Gastrocnemius medialis (tissue), 4 donors: ENCODE measurements at regions not wholly inside any gene's neighbourhood (a gene's known extent, or its start where the extent isn't known, plus 50 kb on each side); places are given as distances from the start of the nearest gene placed in this dataset.
"Not testable (repeated sequence)": the region's sequence is repeated elsewhere in the genome, so short reads cannot be mapped to it uniquely, and the experiment has no call there.

ENCODE experiments used
- ATAC-seq, 2 donors: fragments of 150-250 bp; one replicate each; pipeline ENCODE4 v1.9.1; 2016
- DNase-seq, 2 donors: peaks; one replicate each; pipeline ENCODE4 v3.0.0-alpha.2; 2019
- H3K27ac ChIP-seq, 4 donors: fragments of 200-600 bp; sonication (generic); 1 replicate in 1 of 4; 2 replicates in 3 of 4; pipeline ENCODE4 v1.5.1; 2016 to 2018; ENCODE audit warnings: mild to moderate bottlenecking in 2 of 4, moderate library complexity in 1 of 4
- H3K27me3 ChIP-seq, 3 donors: fragments of 200-600 bp; sonication (generic) in 2 of 3; 1 replicate in 1 of 3; 2 replicates in 2 of 3; pipeline versions ENCODE4 v1.5.1 to v1.6.0; 2016 to 2019; ENCODE audit warnings: mild to moderate bottlenecking in 1 of 3, moderate library complexity in 1 of 3
- H3K36me3 ChIP-seq, 2 donors: fragments of 200-600 bp; sonication (generic) in 1 of 2; one replicate each; pipeline ENCODE4 v1.5.1; 2017 to 2018
- H3K4me1 ChIP-seq, 2 donors: fragments of 200-600 bp; sonication (generic) in 1 of 2; one replicate each; pipeline ENCODE4 v1.5.1; 2016 to 2017; ENCODE audit warnings: mild to moderate bottlenecking in 2 of 2
- H3K4me3 ChIP-seq, 4 donors: fragments of 200-600 bp; sonication (generic) in 3 of 4; 1 replicate in 1 of 4; 2 replicates in 3 of 4; pipeline ENCODE4 v1.5.1; 2016 to 2019; ENCODE audit warnings: mild to moderate bottlenecking in 2 of 4
- H3K9me3 ChIP-seq, 3 donors: fragments of 200-600 bp; sonication (generic) in 2 of 3; 1 replicate in 1 of 3; 2 replicates in 2 of 3; pipeline ENCODE4 v1.5.1; 2016 to 2019
- POLR2A ChIP-seq, 2 donors: fragments of 450-650 bp; IDR thresholded peaks; one replicate each; pipeline ENCODE4 v1.6.1; 2017; ENCODE audit warnings: antibody characterized with exemption in 2 of 2, mild to moderate bottlenecking in 2 of 2, moderate library complexity in 2 of 2
- in situ Hi-C, 4 donors: fragments of 200-750 bp; cut with MboI; loops; one replicate each; pipeline versions ENCODE4 v1.15.0 to v1.8.0; 2017; ENCODE audit warnings: low sequenced_read_pairs in 4 of 4
- intact Hi-C: fragments of 100-400 bp; cut with DNase I; formaldehyde crosslinking; loops from one replicate; pipeline ENCODE4 v1.15.1; 2023; ENCODE audit warnings: low total_unique reads
- TF ChIP-seq, protein P1 (sequence below), 5 experiments: fragments of 450-650 bp in 3 of 5; fragments of 200-600 bp in 2 of 5; sonication (generic) in 2 of 5; IDR thresholded peaks in 4 of 5; conservative IDR thresholded peaks in 1 of 5; 1 replicate in 4 of 5; 2 replicates in 1 of 5; pipeline ENCODE4 v1.5.1; 2016 to 2019; ENCODE audit warnings: antibody characterized with exemption in 5 of 5, mild to moderate bottlenecking in 3 of 5, moderate library complexity in 3 of 5

DNA sequence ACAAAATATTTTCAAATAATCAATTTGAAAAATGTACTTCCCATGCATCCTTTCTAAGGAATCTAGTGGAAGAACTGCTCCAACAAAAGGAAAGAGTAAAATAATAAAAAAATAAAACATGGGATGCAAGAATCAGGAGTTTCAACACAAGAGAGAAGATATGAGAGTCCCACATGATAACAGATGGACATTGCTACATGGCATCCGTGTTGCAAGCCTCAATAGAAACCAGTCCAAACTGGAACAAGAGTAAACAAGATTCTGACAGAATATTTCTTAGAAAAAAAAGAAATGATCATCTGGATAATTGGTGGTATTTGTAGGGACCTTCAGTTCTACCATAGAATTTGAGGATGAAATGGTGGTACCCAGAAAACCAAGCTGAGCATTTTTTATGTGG lies 186.8 kb downstream of the FRK start:
- ATAC-seq (no peak), DNase-seq (no peak)
- Histone ChIP-seq H3K36me3 (no peaks in the 10 kb centered on the region), H3K4me1 (no peaks in the 10 kb centered on the region), H3K27ac (no peak overlapping the region), H3K4me3 (no peak overlapping the region), H3K9me3 (no peaks in the 10 kb centered on the region), H3K27me3 (no peaks in the 10 kb centered on the region)
- in situ Hi-C loops (no loop called here), intact Hi-C loops (no loop called here)
- TF ChIP-seq, protein P1, sequence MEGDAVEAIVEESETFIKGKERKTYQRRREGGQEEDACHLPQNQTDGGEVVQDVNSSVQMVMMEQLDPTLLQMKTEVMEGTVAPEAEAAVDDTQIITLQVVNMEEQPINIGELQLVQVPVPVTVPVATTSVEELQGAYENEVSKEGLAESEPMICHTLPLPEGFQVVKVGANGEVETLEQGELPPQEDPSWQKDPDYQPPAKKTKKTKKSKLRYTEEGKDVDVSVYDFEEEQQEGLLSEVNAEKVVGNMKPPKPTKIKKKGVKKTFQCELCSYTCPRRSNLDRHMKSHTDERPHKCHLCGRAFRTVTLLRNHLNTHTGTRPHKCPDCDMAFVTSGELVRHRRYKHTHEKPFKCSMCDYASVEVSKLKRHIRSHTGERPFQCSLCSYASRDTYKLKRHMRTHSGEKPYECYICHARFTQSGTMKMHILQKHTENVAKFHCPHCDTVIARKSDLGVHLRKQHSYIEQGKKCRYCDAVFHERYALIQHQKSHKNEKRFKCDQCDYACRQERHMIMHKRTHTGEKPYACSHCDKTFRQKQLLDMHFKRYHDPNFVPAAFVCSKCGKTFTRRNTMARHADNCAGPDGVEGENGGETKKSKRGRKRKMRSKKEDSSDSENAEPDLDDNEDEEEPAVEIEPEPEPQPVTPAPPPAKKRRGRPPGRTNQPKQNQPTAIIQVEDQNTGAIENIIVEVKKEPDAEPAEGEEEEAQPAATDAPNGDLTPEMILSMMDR (IDR thresholded peaks at IDR 0.05 in 4 of 5, conservative IDR thresholded peaks at IDR 0.05 in 1 of 5) = no peak
- no peak for TF ChIP-seq POLR2A (IDR thresholded peaks at IDR 0.05)

DNA sequence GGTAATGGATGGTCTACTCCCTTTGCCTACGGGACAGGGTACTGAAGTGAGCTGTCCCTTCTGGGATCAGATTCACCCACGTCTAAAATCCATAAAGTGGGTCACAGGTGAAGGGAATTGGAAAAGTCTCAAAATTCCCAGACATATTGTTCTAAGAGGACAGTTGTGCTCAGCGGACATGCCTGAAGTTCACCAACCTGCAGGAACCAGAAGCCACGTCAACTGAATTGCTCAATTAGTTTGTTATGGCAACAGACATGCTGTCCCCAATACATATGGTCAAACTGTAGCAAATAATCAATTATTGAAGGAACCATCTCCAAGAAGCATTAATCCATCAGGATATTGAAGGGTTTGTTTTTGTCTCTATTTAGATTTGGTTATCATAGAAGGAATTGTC lies 190.2 kb downstream of the FRK start:
- Histone ChIP-seq H3K4me3 (no peak overlapping the region), H3K9me3 (no peaks in the 10 kb centered on the region), H3K27ac (no peak overlapping the region), H3K27me3 (no peaks in the 10 kb centered on the region), H3K4me1 (no peaks in the 10 kb centered on the region), H3K36me3 (no peaks in the 10 kb centered on the region)
- no peak for DNase-seq
- intact Hi-C loops (no loop called here), in situ Hi-C loops (no loop called here)
- TF ChIP-seq, protein P1 (IDR thresholded peaks at IDR 0.05 in 4 of 5, conservative IDR thresholded peaks at IDR 0.05 in 1 of 5) = no peak
- TF ChIP-seq POLR2A (IDR thresholded peaks at IDR 0.05) = no peak
- ATAC-seq = no peak

DNA sequence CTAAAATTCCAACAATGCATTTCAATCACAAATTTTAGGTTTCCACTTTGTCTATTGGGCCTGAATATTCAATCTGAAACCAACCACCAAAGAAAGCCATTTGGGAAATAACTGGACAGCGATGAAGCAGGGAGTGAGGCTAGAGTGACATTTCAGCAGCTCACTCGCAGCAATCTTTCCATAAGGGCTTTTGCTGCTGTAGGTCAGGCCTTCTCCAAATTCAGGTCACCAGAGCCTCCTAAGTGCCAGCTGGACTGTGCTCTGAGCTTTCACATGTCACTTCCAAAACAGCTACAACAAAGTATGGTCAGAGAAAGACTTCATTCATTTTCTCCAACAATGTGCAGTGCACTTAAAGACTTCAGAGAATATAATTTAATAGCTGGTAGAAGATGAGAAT lies 194.8 kb downstream of the FRK start:
- in situ Hi-C loops (no loop called here), intact Hi-C loops (no loop called here)
- no peak overlapping the region for H3K27ac ChIP-seq
- DNase-seq (no peak), ATAC-seq (no peak)
- H3K36me3 ChIP-seq = no peaks in the 10 kb centered on the region
- no peaks in the 10 kb centered on the region for H3K9me3 ChIP-seq
- H3K4me1 ChIP-seq = no peaks in the 10 kb centered on the region
- no peak for TF ChIP-seq POLR2A (IDR thresholded peaks at IDR 0.05)
- TF ChIP-seq, protein P1 (IDR thresholded peaks at IDR 0.05 in 4 of 5, conservative IDR thresholded peaks at IDR 0.05 in 1 of 5) = no peak
- H3K4me3 ChIP-seq = no peak overlapping the region
- H3K27me3 ChIP-seq = no peaks in the 10 kb centered on the region

DNA sequence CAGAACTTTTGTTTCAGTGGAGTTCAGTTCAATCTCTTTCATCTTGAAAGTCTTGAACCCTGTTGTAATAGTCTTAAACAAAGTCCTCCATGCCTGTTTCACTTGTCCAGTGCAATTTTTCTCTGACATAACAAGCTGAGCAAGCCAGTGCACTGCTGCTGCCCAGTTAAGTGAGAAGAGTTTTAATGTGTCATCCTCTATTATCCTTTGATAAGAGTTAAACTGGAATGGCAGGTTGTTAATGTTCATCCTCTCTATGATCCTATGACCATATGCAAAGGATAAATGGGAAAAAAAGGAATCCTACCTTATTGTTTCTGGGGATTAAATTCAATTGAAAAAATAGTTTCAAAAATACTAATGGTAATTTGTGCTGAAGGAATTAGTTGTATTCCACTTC lies 197.5 kb downstream of the FRK start:
- no peaks in the 10 kb centered on the region for H3K4me1 ChIP-seq
- DNase-seq (no peak), ATAC-seq (no peak)
- no peaks in the 10 kb centered on the region for H3K9me3 ChIP-seq
- no peaks in the 10 kb centered on the region for H3K27me3 ChIP-seq
- TF ChIP-seq, protein P1 (IDR thresholded peaks at IDR 0.05 in 4 of 5, conservative IDR thresholded peaks at IDR 0.05 in 1 of 5) = no peak
- no peak for TF ChIP-seq POLR2A (IDR thresholded peaks at IDR 0.05)
- H3K4me3 ChIP-seq = no peak overlapping the region
- no peak overlapping the region for H3K27ac ChIP-seq
- H3K36me3 ChIP-seq = no peaks in the 10 kb centered on the region
- in situ Hi-C loops = no loop called here
- intact Hi-C loops = no loop called here

DNA sequence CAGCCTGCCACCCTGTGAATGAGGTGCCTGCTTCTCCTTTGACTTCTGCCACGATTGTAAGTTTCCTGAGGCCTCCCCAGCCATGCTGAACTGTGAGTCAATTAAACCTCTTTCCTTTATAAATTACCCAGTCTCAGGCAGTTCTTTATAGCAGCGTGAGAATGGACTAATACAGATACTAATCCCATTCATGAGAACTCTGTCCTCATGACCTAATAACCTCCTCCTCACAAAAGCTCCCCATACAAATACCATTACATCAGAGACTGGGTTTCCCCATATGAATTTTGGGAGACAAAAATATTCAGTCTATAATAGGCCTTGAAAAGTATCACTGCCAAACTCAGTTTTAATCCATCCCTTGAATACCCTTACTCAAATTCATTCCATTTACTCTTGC lies 199.0 kb downstream of the FRK start:
- H3K4me3 ChIP-seq, H3K27ac ChIP-seq, in situ Hi-C loops, H3K9me3 ChIP-seq, H3K4me1 ChIP-seq, H3K27me3 ChIP-seq, intact Hi-C loops, DNase-seq, H3K36me3 ChIP-seq, ATAC-seq: not testable (repeated sequence)

DNA sequence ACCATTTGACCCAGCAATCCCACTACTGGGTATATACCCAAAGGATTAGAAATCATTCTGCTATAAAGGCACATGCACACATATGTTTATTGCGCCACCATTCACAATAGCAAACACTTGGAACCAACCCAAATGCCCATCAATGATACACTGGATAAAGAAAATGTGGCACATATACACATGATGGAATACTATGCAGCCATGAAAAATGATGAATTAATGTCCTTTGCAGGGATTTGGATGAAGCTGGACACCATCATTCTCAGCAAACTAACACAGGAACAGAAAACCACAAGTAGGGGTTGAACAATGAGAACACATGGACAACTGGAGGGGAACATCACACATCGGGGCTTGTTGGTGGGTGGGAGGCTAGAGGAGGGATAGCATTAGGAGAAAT lies 201.1 kb downstream of the FRK start:
- H3K4me1 ChIP-seq, in situ Hi-C loops, H3K36me3 ChIP-seq, H3K9me3 ChIP-seq, H3K27me3 ChIP-seq, H3K27ac ChIP-seq, ATAC-seq, intact Hi-C loops, H3K4me3 ChIP-seq, DNase-seq: not testable (repeated sequence)
